Caco-2 (cell line): ENCODE measurements at regions not wholly inside any gene's neighbourhood (a gene's known extent, or its start where the extent isn't known, plus 50 kb on each side); places are given as distances from the start of the nearest gene placed in this dataset.

Experiments used
- BruUV-seq: library from RNA; stranded (reverse); fragments of 400-500 nt; replicated peaks from 2 replicates; lab custom pipeline; 2021; lab: Mats Ljungman, UMichigan
- CTCF ChIA-PET: fragments of 300-600 bp; sonication (Branson Sonifier 250); formaldehyde crosslinking; loops from one replicate; lab custom pipeline; 2022; ENCODE audit warnings: antibody characterized with exemption; lab: Charles Lee
- POLR2A ChIA-PET: fragments of 300-600 bp; sonication (Branson Sonifier 250); formaldehyde crosslinking; loops from one replicate; lab custom pipeline; 2022; ENCODE audit warnings: antibody characterized with exemption; lab: Charles Lee
- DNase-seq, 2 experiments: peaks; one replicate each; pipeline versions ENCODE4 v3.0.0 to v3.0.0-alpha.2; 2020 to 2022
- H3K27me3 ChIP-seq: replicated peaks from 2 replicates; pipeline ENCODE4 v1.6.0; 2011; ENCODE audit warnings: low read length; ENCODE audit not compliant: control insufficient read depth, insufficient read depth
- H3K36me3 ChIP-seq: 2 replicates; pipeline ENCODE4 v1.5.1; 2011; ENCODE audit warnings: low read length; ENCODE audit not compliant: control insufficient read depth, insufficient read depth
- H3K4me1 ChIP-seq: fragments of 250-450 bp; sonication (Bioruptor Pico); 2 replicates; pipeline ENCODE4 v1.5.1; 2020; ENCODE audit warnings: mild to moderate bottlenecking
- H3K4me3 ChIP-seq: 2 replicates; pipeline ENCODE4 v1.5.1; 2011; ENCODE audit warnings: low read depth, mild to moderate bottlenecking, control low read depth, low read length
- H3K9me3 ChIP-seq: fragments of 250-450 bp; sonication (Bioruptor Pico); 2 replicates; pipeline ENCODE4 v1.5.1; 2020; ENCODE audit warnings: mild to moderate bottlenecking, moderate library complexity
- H3K27ac Mint-ChIP-seq: one replicate; pipeline ENCODE4 v1.8.0; 2022; ENCODE audit warnings: mixed read lengths; ENCODE audit not compliant: unreplicated experiment
- H3K27me3 Mint-ChIP-seq: one replicate; pipeline ENCODE4 v1.8.0; 2022; ENCODE audit warnings: mixed read lengths; ENCODE audit not compliant: insufficient read depth, unreplicated experiment
- H3K36me3 Mint-ChIP-seq: one replicate; pipeline ENCODE4 v1.8.0; 2022; ENCODE audit warnings: mild to moderate bottlenecking, mixed read lengths; ENCODE audit not compliant: insufficient read depth, unreplicated experiment
- H3K4me1 Mint-ChIP-seq: one replicate; pipeline ENCODE4 v1.8.0; 2022; ENCODE audit warnings: low read depth, mixed read lengths; ENCODE audit not compliant: unreplicated experiment
- H3K4me3 Mint-ChIP-seq: one replicate; pipeline ENCODE4 v1.8.0; 2022; ENCODE audit warnings: mild to moderate bottlenecking, moderate library complexity, mixed read lengths; ENCODE audit not compliant: unreplicated experiment
- H3K9me3 Mint-ChIP-seq: one replicate; pipeline ENCODE4 v1.8.0; 2022; ENCODE audit warnings: mixed read lengths; ENCODE audit not compliant: unreplicated experiment
- CTCF ChIP-seq, 2 experiments: fragments of 200-600 bp in 1 of 2; IDR thresholded peaks; 1 replicate in 1 of 2; 2 replicates in 1 of 2; pipeline versions ENCODE4 v1.5.1 to v1.8.0; 2011 to 2022; ENCODE audit warnings: antibody characterized with exemption in 1 of 2, control low read depth in 1 of 2, inconsistent platforms in 1 of 2, low read depth in 1 of 2, low read length in 1 of 2, mild to moderate bottlenecking in 1 of 2, moderate library complexity in 1 of 2; ENCODE audit not compliant: insufficient read depth in 1 of 2, severe bottlenecking in 1 of 2, unreplicated experiment in 1 of 2
- intact Hi-C: fragments of 100-400 bp; cut with micrococcal nuclease; formaldehyde crosslinking; loops from one replicate; pipeline ENCODE4 v1.10.0; 2022; ENCODE audit not compliant: unreplicated experiment

- Histone ChIP-seq H3K9me3 (peaks cover 10% of the 10 kb centered on the region; the same call in 1 of the 2 replicates), H3K4me1 (no peaks in the 10 kb centered on the region), H3K27me3 (no peaks in the 10 kb centered on the region), H3K4me3 (no peak overlapping the region), H3K36me3 (no peaks in the 10 kb centered on the region)
- TF ChIP-seq CTCF (IDR thresholded peaks at IDR 0.05; ENCODE audit: insufficient read depth in 1 of 2, low read depth in 1 of 2, low read length in 1 of 2, severe bottlenecking in 1 of 2, unreplicated experiment in 1 of 2): no peak
- DNase-seq: no peak
- ChIA-PET POLR2A (no interaction called here), CTCF (no interaction called here)
- intact Hi-C loops: no loop called here
- no TSS peak for BruUV-seq
- no peaks in the 10 kb centered on the region for H3K36me3 Mint-ChIP-seq
- no peaks in the 10 kb centered on the region for H3K27me3 Mint-ChIP-seq
- no peaks in the 10 kb centered on the region for H3K9me3 Mint-ChIP-seq
- no peak overlapping the region for H3K4me3 Mint-ChIP-seq
- H3K4me1 Mint-ChIP-seq: no peaks in the 10 kb centered on the region
- H3K27ac Mint-ChIP-seq: no peak overlapping the region
Measured at GRCh38 chr21:35864039-35864438, 196.3 kb downstream of the SETD4 start.

GRCh38 chr21:35862969-35863368 is 197.4 kb downstream of the SETD4 start:
- Histone ChIP-seq H3K4me1 (no peaks in the 10 kb centered on the region), H3K4me3 (no peak overlapping the region), H3K9me3 (0 out of 2 replicates have a peak, but pooled peaks cover 2% of the 10 kb centered on the region), H3K36me3 (no peaks in the 10 kb centered on the region), H3K27me3 (no peaks in the 10 kb centered on the region)
- Mint-ChIP-seq H3K36me3 (no peaks in the 10 kb centered on the region), H3K27me3 (no peaks in the 10 kb centered on the region), H3K4me1 (no peaks in the 10 kb centered on the region), H3K27ac (no peak overlapping the region), H3K9me3 (no peaks in the 10 kb centered on the region), H3K4me3 (no peak overlapping the region)
- DNase-seq: no peak
- POLR2A ChIA-PET: no interaction called here
- CTCF ChIA-PET: no interaction called here
- no peak for TF ChIP-seq CTCF (IDR thresholded peaks at IDR 0.05; ENCODE audit: insufficient read depth in 1 of 2, low read depth in 1 of 2, low read length in 1 of 2, severe bottlenecking in 1 of 2, unreplicated experiment in 1 of 2)
- intact Hi-C loops: no loop called here
- BruUV-seq: no TSS peak

- H3K27me3 ChIP-seq: no peaks in the 10 kb centered on the region
- ChIA-PET CTCF (no interaction called here), POLR2A (no interaction called here)
- Mint-ChIP-seq H3K36me3 (no peaks in the 10 kb centered on the region), H3K27ac (no peak overlapping the region), H3K9me3 (no peaks in the 10 kb centered on the region), H3K4me3 (no peak overlapping the region), H3K4me1 (no peaks in the 10 kb centered on the region), H3K27me3 (peaks cover 3% of the 10 kb centered on the region)
- no peaks in the 10 kb centered on the region for H3K9me3 ChIP-seq
- no peak overlapping the region for H3K4me3 ChIP-seq
- no peaks in the 10 kb centered on the region for H3K36me3 ChIP-seq
- intact Hi-C loops: no loop called here
- H3K4me1 ChIP-seq: no peaks in the 10 kb centered on the region
- DNase-seq: no peak
- no TSS peak for BruUV-seq
- no peak for TF ChIP-seq CTCF (IDR thresholded peaks at IDR 0.05; ENCODE audit: insufficient read depth in 1 of 2, low read depth in 1 of 2, low read length in 1 of 2, severe bottlenecking in 1 of 2, unreplicated experiment in 1 of 2)
Measured at GRCh38 chr21:35861661-35862060, 198.7 kb downstream of the SETD4 start.
